H9 (cell line): ENCODE measurements at regions not wholly inside any gene's neighbourhood (a gene's known extent, or its start where the extent isn't known, plus 50 kb on each side); places are given as distances from the start of the nearest gene placed in this dataset.

Source experiments
- DNase-seq: peaks from one replicate; pipeline ENCODE4 v3.0.0-alpha.2; 2017
- H2AFZ ChIP-seq: one replicate; pipeline ENCODE4 v1.6.1; 2013; ENCODE audit warnings: mild to moderate bottlenecking, low read length, control low read depth, moderate library complexity
- H2AK5ac ChIP-seq: 2 replicates; pipeline ENCODE4 v1.6.1; 2013; ENCODE audit warnings: low read length, control low read depth, mixed read lengths; ENCODE audit not compliant: insufficient read length
- H2BK120ac ChIP-seq: one replicate; pipeline ENCODE4 v1.6.1; 2013; ENCODE audit warnings: low read depth, mild to moderate bottlenecking, low read length, control low read depth, inconsistent platforms; ENCODE audit not compliant: poor library complexity, severe bottlenecking
- H2BK12ac ChIP-seq: 2 replicates; pipeline ENCODE4 v1.6.1; 2013; ENCODE audit warnings: low read length, control low read depth, mixed read lengths, low read depth; ENCODE audit not compliant: insufficient read length
- H2BK15ac ChIP-seq: 2 replicates; pipeline ENCODE4 v1.6.1; 2013; ENCODE audit warnings: low read depth, low read length, control low read depth
- H2BK20ac ChIP-seq: one replicate; pipeline ENCODE4 v1.6.1; 2013; ENCODE audit warnings: low read depth, mild to moderate bottlenecking, low read length, control low read depth, inconsistent platforms; ENCODE audit not compliant: poor library complexity, severe bottlenecking
- H2BK5ac ChIP-seq: 2 replicates; pipeline ENCODE4 v1.6.1; 2013; ENCODE audit warnings: low read length, control low read depth, mixed read lengths; ENCODE audit not compliant: insufficient read length
- H3K14ac ChIP-seq: 2 replicates; pipeline ENCODE4 v1.6.1; 2013; ENCODE audit warnings: low read length, control low read depth; ENCODE audit not compliant: insufficient read depth
- H3K18ac ChIP-seq: 2 replicates; pipeline ENCODE4 v1.6.1; 2013; ENCODE audit warnings: low read depth, mild to moderate bottlenecking, mixed read lengths, low read length, control low read depth; ENCODE audit not compliant: insufficient read length
- H3K23ac ChIP-seq: 2 replicates; pipeline ENCODE4 v1.6.1; 2013; ENCODE audit warnings: low read length, control low read depth, mixed read lengths, low read depth; ENCODE audit not compliant: insufficient read length
- H3K23me2 ChIP-seq: 2 replicates; pipeline ENCODE4 v1.6.1; 2013; ENCODE audit warnings: low read depth, mild to moderate bottlenecking, mixed read lengths, low read length, control low read depth; ENCODE audit not compliant: insufficient read length, poor library complexity, severe bottlenecking
- H3K27ac ChIP-seq: 2 replicates; pipeline ENCODE4 v1.5.1; 2013; ENCODE audit warnings: low read length, control low read depth, mixed read lengths, low read depth; ENCODE audit not compliant: insufficient read length
- H3K27me3 ChIP-seq: 2 replicates; pipeline ENCODE4 v1.6.1; 2013; ENCODE audit warnings: low read length, control low read depth, inconsistent platforms; ENCODE audit not compliant: insufficient read depth
- H3K4ac ChIP-seq: 2 replicates; pipeline ENCODE4 v1.6.1; 2013; ENCODE audit warnings: low read depth, mild to moderate bottlenecking, control low read depth, inconsistent platforms, low read length, moderate library complexity
- H3K4me1 ChIP-seq: 2 replicates; pipeline ENCODE4 v1.6.1; 2013; ENCODE audit warnings: low read length, control low read depth, inconsistent platforms; ENCODE audit not compliant: insufficient read depth
- H3K4me2 ChIP-seq: 2 replicates; pipeline ENCODE4 v1.6.1; 2013; ENCODE audit warnings: low read length, control low read depth, mixed read lengths; ENCODE audit not compliant: insufficient read length, insufficient read depth
- H3K56ac ChIP-seq: 2 replicates; pipeline ENCODE4 v1.6.1; 2013; ENCODE audit warnings: low read depth, mild to moderate bottlenecking, mixed read lengths, low read length, control low read depth; ENCODE audit not compliant: insufficient read length
- H3K79me1 ChIP-seq: 2 replicates; pipeline ENCODE4 v1.6.1; 2013; ENCODE audit warnings: low read depth, mild to moderate bottlenecking, moderate library complexity, low read length, control low read depth, inconsistent platforms; ENCODE audit not compliant: insufficient read depth, poor library complexity, severe bottlenecking
- H3K79me2 ChIP-seq: 2 replicates; pipeline ENCODE4 v1.6.1; 2013; ENCODE audit warnings: low read length, control low read depth, inconsistent platforms; ENCODE audit not compliant: insufficient read depth
- H3K9ac ChIP-seq: 2 replicates; pipeline ENCODE4 v1.6.1; 2013; ENCODE audit warnings: low read length, control low read depth, mixed read lengths; ENCODE audit not compliant: insufficient read length; ENCODE audit errors: extremely low read depth
- H3K9me3 ChIP-seq: one replicate; pipeline ENCODE4 v1.6.1; 2013; ENCODE audit warnings: low read depth, low read length, inconsistent platforms; ENCODE audit not compliant: control insufficient read depth
- H3T11ph ChIP-seq: one replicate; pipeline ENCODE4 v1.6.1; 2013; ENCODE audit warnings: mild to moderate bottlenecking, low read length, control low read depth, inconsistent platforms
- H4K20me1 ChIP-seq: one replicate; pipeline ENCODE4 v1.6.1; 2013; ENCODE audit not compliant: control insufficient read depth, insufficient read length, insufficient read depth
- H4K5ac ChIP-seq: 2 replicates; pipeline ENCODE4 v1.6.1; 2013; ENCODE audit warnings: low read depth, mild to moderate bottlenecking, mixed read lengths, low read length, control low read depth; ENCODE audit not compliant: insufficient read length
- H4K8ac ChIP-seq: replicated peaks from 2 replicates; pipeline ENCODE4 v1.6.1; 2013; ENCODE audit warnings: low read length, control low read depth, mixed read lengths, low read depth; ENCODE audit not compliant: insufficient read length
- H4K91ac ChIP-seq: 2 replicates; pipeline ENCODE4 v1.6.1; 2013; ENCODE audit warnings: low read depth, mild to moderate bottlenecking, moderate library complexity, mixed read lengths, low read length, control low read depth; ENCODE audit not compliant: insufficient read length
- H3K27ac Mint-ChIP-seq, 3 experiments: 2 replicates in 2 of 3; 3 replicates in 1 of 3; pipeline ENCODE4 v1.8.0; 2020 to 2021; ENCODE audit warnings: mixed read lengths in 3 of 3, mild to moderate bottlenecking in 1 of 3, moderate library complexity in 1 of 3
- H3K27me3 Mint-ChIP-seq: 2 replicates; pipeline ENCODE4 v1.8.0; 2021; ENCODE audit warnings: low read depth, mild to moderate bottlenecking, moderate library complexity, mixed read lengths
- H3K36me3 Mint-ChIP-seq, 3 experiments: 2 replicates in 2 of 3; 3 replicates in 1 of 3; pipeline ENCODE4 v1.8.0; 2020 to 2021; ENCODE audit warnings: low read depth in 3 of 3, mixed read lengths in 3 of 3; ENCODE audit not compliant: insufficient read depth in 1 of 3
- H3K4me1 Mint-ChIP-seq, 2 experiments: 2 replicates each; pipeline ENCODE4 v1.8.0; 2020; ENCODE audit warnings: mixed read lengths in 2 of 2
- H3K4me3 Mint-ChIP-seq, 2 experiments: 2 replicates in 1 of 2; 3 replicates in 1 of 2; pipeline ENCODE4 v1.8.0; 2020 to 2021; ENCODE audit warnings: mild to moderate bottlenecking in 2 of 2, mixed read lengths in 2 of 2, moderate library complexity in 1 of 2
- H3K9me3 Mint-ChIP-seq, 2 experiments: 2 replicates in 1 of 2; 3 replicates in 1 of 2; pipeline ENCODE4 v1.8.0; 2020; ENCODE audit warnings: mild to moderate bottlenecking in 2 of 2, mixed read lengths in 2 of 2, moderate library complexity in 1 of 2
- WGBS: extraction: QIAGEN DNeasy Blood & Tissue Kit; methylation state at CpG from one replicate; pipeline ENCODE4 v1.1.7; 2013; ENCODE audit warnings: missing lambda C conversion rate, low lambda C conversion rate, mixed read lengths; ENCODE audit not compliant: insufficient read length; ENCODE audit errors: extremely low coverage; 5-methylcytosine and 5-hydroxymethylcytosine counted together
- TF ChIP-seq, protein P1 (sequence below): fragments of 200-600 bp; sonication (generic); conservative IDR thresholded peaks from 3 replicates; pipeline ENCODE4 v1.8.0; 2021; ENCODE audit warnings: antibody characterized with exemption, mild to moderate bottlenecking

DNA sequence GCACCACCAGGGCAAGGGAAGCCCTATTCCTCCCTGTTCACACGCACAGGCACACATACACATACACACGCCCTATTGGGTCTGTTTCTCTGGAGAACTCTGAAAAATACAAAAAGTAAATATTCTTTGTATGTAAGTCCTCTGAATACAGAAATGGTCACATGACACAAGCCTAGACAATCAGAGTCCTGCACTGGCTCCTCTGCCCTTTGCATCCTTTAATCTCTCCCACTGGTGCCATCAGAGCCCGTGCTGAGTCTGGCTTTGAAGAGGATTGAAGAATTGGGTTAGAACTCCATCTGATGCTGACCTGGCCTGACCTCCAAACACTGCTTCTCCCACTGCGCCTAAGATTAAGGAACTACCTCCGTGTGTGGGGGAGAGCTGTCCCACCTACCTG, 273.2 kb upstream of the TBX3 start:
- Histone ChIP-seq H3K9ac (no peak overlapping the region), H3K79me1 (no peaks in the 10 kb centered on the region), H2BK20ac (no peak overlapping the region), H2BK12ac (no peak overlapping the region), H3K4ac (no peak overlapping the region), H3K56ac (no peak overlapping the region), H3K14ac (no peak overlapping the region), H4K8ac (no peak overlapping the region), H3T11ph (no peak overlapping the region), H2AFZ (no peak overlapping the region), H3K18ac (no peak overlapping the region), H2BK120ac (no peak overlapping the region), H2BK15ac (no peak overlapping the region), H3K23me2 (no peaks in the 10 kb centered on the region), H4K20me1 (no peaks in the 10 kb centered on the region), H3K4me1 (no peaks in the 10 kb centered on the region), H3K27ac (no peak overlapping the region), H4K91ac (no peak overlapping the region), H3K79me2 (no peaks in the 10 kb centered on the region), H4K5ac (no peak overlapping the region), H2AK5ac (no peak overlapping the region), H3K27me3 (no peaks in the 10 kb centered on the region), H2BK5ac (no peak overlapping the region), H3K4me2 (no peak overlapping the region), H3K23ac (no peak overlapping the region), H3K9me3 (no peaks in the 10 kb centered on the region)
- TF ChIP-seq, protein P1, sequence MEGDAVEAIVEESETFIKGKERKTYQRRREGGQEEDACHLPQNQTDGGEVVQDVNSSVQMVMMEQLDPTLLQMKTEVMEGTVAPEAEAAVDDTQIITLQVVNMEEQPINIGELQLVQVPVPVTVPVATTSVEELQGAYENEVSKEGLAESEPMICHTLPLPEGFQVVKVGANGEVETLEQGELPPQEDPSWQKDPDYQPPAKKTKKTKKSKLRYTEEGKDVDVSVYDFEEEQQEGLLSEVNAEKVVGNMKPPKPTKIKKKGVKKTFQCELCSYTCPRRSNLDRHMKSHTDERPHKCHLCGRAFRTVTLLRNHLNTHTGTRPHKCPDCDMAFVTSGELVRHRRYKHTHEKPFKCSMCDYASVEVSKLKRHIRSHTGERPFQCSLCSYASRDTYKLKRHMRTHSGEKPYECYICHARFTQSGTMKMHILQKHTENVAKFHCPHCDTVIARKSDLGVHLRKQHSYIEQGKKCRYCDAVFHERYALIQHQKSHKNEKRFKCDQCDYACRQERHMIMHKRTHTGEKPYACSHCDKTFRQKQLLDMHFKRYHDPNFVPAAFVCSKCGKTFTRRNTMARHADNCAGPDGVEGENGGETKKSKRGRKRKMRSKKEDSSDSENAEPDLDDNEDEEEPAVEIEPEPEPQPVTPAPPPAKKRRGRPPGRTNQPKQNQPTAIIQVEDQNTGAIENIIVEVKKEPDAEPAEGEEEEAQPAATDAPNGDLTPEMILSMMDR: no peak
- no peak overlapping the region for H3K27ac Mint-ChIP-seq
- no peaks in the 10 kb centered on the region for H3K36me3 Mint-ChIP-seq
- no peaks in the 10 kb centered on the region for H3K4me1 Mint-ChIP-seq
- no CpG with 5 or more reads among the region's 5 CpGs for WGBS
- no peaks in the 10 kb centered on the region; the same call in none of the 2 replicates for H3K27me3 Mint-ChIP-seq
- H3K4me3 Mint-ChIP-seq: no peak overlapping the region
- DNase-seq: no peak
- no peaks in the 10 kb centered on the region for H3K9me3 Mint-ChIP-seq
